ENCODE measurements at regions not wholly inside any gene's neighbourhood (a gene's known extent, or its start where the extent isn't known, plus 50 kb on each side); places are given as distances from the start of the nearest gene placed in this dataset.
A peak's percentile ranks its signal among the peaks of the same experiment; 100 is the strongest.

DNA sequence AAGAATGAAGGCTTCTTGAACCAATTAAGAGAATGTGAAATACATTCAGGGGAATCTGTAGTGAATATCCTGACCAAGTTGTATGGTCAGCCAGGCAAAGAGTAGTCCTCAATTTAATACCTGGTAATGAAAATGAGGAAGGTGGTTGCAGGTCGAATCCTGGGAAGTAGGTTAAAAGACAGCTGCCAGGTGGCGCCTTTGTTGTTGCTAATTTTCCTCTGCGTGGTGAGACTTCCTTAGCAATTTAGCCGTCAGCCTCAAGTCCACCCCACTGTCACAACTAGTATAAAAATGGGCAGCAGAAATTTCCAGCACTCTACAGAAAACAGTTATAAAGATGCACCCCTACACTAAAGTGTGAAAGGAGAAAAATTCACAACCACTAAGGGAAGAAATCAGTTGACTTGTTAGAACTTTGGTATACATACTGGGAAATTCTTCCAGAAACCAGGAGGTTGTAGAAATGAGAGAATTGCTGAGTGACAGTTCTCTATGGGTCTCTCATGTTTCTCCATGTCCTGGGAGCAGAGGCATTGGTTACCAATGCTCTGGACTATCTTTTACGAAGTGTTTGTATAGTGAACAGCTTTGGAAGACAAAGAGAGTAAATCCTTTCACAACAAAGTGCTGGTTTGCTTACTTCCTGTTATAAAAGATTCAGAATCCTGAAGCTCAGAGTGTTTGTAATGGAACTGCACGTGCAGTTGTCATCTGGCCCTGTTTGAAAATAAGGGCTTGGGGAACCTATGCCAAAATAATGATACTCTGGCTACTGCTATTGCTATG lies 235.9 kb downstream of the NHLRC3 start:
- TF ChIP-seq, protein P1, sequence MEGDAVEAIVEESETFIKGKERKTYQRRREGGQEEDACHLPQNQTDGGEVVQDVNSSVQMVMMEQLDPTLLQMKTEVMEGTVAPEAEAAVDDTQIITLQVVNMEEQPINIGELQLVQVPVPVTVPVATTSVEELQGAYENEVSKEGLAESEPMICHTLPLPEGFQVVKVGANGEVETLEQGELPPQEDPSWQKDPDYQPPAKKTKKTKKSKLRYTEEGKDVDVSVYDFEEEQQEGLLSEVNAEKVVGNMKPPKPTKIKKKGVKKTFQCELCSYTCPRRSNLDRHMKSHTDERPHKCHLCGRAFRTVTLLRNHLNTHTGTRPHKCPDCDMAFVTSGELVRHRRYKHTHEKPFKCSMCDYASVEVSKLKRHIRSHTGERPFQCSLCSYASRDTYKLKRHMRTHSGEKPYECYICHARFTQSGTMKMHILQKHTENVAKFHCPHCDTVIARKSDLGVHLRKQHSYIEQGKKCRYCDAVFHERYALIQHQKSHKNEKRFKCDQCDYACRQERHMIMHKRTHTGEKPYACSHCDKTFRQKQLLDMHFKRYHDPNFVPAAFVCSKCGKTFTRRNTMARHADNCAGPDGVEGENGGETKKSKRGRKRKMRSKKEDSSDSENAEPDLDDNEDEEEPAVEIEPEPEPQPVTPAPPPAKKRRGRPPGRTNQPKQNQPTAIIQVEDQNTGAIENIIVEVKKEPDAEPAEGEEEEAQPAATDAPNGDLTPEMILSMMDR (IDR thresholded peaks at IDR 0.05), result peak in 3 of 6 experiments; percentile 25 to 39 (median 28)
- TF ChIP-seq POLR2A (IDR thresholded peaks at IDR 0.05), result no peak

Data from Peyer's patch (tissue), 4 donors.